H1 (cell line): ENCODE measurements at regions not wholly inside any gene's neighbourhood (a gene's known extent, or its start where the extent isn't known, plus 50 kb on each side); places are given as distances from the start of the nearest gene placed in this dataset.

Experiments used
- CHD2 ChIP-seq: IDR thresholded peaks from 2 replicates; pipeline ENCODE4 v1.6.1; 2012; ENCODE audit warnings: low read length, improper control_type of control experiment
- E2F6 ChIP-seq: IDR thresholded peaks from 2 replicates; pipeline ENCODE4 v1.6.1; 2012; ENCODE audit warnings: inconsistent platforms
- EZH2 ChIP-seq: fragments of 200-600 bp; sonication (generic); IDR thresholded peaks from 2 replicates; pipeline ENCODE4 v1.7.1; 2012; ENCODE audit warnings: low read depth, mild to moderate bottlenecking, moderate library complexity, low read length, inconsistent platforms; ENCODE audit not compliant: severe bottlenecking
- GABPA ChIP-seq: IDR thresholded peaks from 2 replicates; pipeline ENCODE4 v1.6.1; 2011; ENCODE audit warnings: mild to moderate bottlenecking, low read length, moderate library complexity, borderline replicate concordance; ENCODE audit not compliant: insufficient read depth
- JUN ChIP-seq: IDR thresholded peaks from 2 replicates; pipeline ENCODE4 v1.6.1; 2011; ENCODE audit warnings: low read depth, mild to moderate bottlenecking, improper control_type of control experiment, low read length
- JUND ChIP-seq: IDR thresholded peaks from 2 replicates; pipeline ENCODE4 v1.6.1; 2011; ENCODE audit warnings: mild to moderate bottlenecking, improper control_type of control experiment, low read length
- RFX5 ChIP-seq: IDR thresholded peaks from 2 replicates; pipeline ENCODE4 v1.6.1; 2011; ENCODE audit warnings: low read depth, low read length, improper control_type of control experiment, borderline replicate concordance

GRCh38 chr4:24675721-24676389 lies 91.5 kb upstream of the DHX15 start (continued):
- TF ChIP-seq RFX5 (no peak), GABPA (no peak), JUN (no peak), EZH2 (no peak), CHD2 (no peak), JUND (no peak), E2F6 (no peak)
